GM21390 (cell line): ENCODE measurements at regions not wholly inside any gene's neighbourhood (a gene's known extent, or its start where the extent isn't known, plus 50 kb on each side); places are given as distances from the start of the nearest gene placed in this dataset.
"Not testable (repeated sequence)": the region's sequence is repeated elsewhere in the genome, so short reads cannot be mapped to it uniquely, and the experiment has no call there.

Experiments used
- ATAC-seq: cut with Tn5 transposase; IDR thresholded peaks from one replicate; pipeline ENCODE4 v1.9.1; 2021; ENCODE audit not compliant: unreplicated experiment

GRCh38 chr2:210730672-210731071, 174.3 kb downstream of the CPS1 start:
- no peak for ATAC-seq

- ATAC-seq: not testable (repeated sequence)
Observed at GRCh38 chr2:210746826-210747225, 190.4 kb downstream of the CPS1 start.

GRCh38 chr2:210752532-210752931, 196.1 kb downstream of the CPS1 start:
- no peak for ATAC-seq

- no peak for ATAC-seq
Observed at GRCh38 chr2:210753386-210753785, 197.0 kb downstream of the CPS1 start.

- ATAC-seq: no peak
Observed at GRCh38 chr2:210756855-210757254, 200.5 kb downstream of the CPS1 start.

- ATAC-seq: no peak
Observed at GRCh38 chr2:210762604-210763588, 206.5 kb downstream of the CPS1 start.

GRCh38 chr2:210768329-210768910, 212.0 kb downstream of the CPS1 start:
- ATAC-seq: no peak

GRCh38 chr2:210776756-210777155, 220.4 kb downstream of the CPS1 start:
- ATAC-seq: no peak

- no peak for ATAC-seq
Observed at GRCh38 chr2:210782222-210782621, 225.8 kb downstream of the CPS1 start.

GRCh38 chr2:210787831-210788230, 231.4 kb downstream of the CPS1 start:
- not testable (repeated sequence) for ATAC-seq

GRCh38 chr2:210792000-210792399, 235.6 kb downstream of the CPS1 start:
- no peak for ATAC-seq

- no peak for ATAC-seq
Observed at GRCh38 chr2:210795506-210795905, 239.1 kb downstream of the CPS1 start.

GRCh38 chr2:210798180-210798579, 241.8 kb downstream of the CPS1 start:
- ATAC-seq: no peak

- ATAC-seq: no peak
Observed at GRCh38 chr2:210814251-210815025, 258.0 kb downstream of the CPS1 start.

- ATAC-seq: no peak
Observed at GRCh38 chr2:210816769-210817168, 260.4 kb downstream of the CPS1 start.

GRCh38 chr2:210818473-210818872, 262.1 kb downstream of the CPS1 start:
- ATAC-seq: no peak

GRCh38 chr2:210833403-210833802, 277.0 kb downstream of the CPS1 start:
- ATAC-seq: no peak

GRCh38 chr2:210839034-210839433, 282.6 kb downstream of the CPS1 start:
- no peak for ATAC-seq

- no peak for ATAC-seq
Observed at GRCh38 chr2:210839450-210839849, 283.1 kb downstream of the CPS1 start.

GRCh38 chr2:210842896-210843295, 286.5 kb downstream of the CPS1 start:
- ATAC-seq: no peak

GRCh38 chr2:210844016-210844415, 287.6 kb downstream of the CPS1 start:
- ATAC-seq: no peak
